ENCODE measurements at regions not wholly inside any gene's neighbourhood (a gene's known extent, or its start where the extent isn't known, plus 50 kb on each side); places are given as distances from the start of the nearest gene placed in this dataset.

DNA sequence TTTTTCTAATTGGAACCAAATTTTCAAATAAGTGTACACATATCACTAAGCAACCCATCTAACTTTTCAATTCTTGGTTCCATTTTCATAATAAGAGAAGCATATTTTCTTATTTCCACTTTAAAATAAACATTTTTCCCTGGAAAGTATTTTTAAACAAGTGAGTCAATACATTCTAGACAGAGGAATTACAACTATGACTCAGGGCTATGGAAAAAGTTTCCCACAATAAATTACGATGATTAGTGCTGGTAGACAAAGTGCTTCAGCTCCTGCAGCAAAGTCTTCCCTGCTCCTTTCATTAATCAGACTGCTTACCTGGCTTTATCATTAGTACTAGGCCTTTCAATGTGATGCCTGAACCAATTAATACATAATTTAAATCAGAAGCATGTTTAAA lies 322.5 kb downstream of the HACE1 start:
- Mint-ChIP-seq H3K27me3 (peaks cover 12% of the 10 kb centered on the region), H3K4me3 (no peak overlapping the region), H3K36me3 (ENCODE audit: low read depth) (no peaks in the 10 kb centered on the region), H3K4me1 (no peaks in the 10 kb centered on the region), H3K9me3 (no peaks in the 10 kb centered on the region), H3K27ac (no peak overlapping the region)
- DNase-seq: no peak
- intact Hi-C loops (cut with micrococcal nuclease): no loop called here

GRCh38 chr6:104532462-104532861 lies 327.3 kb downstream of the HACE1 start:
- DNase-seq: no peak
- Mint-ChIP-seq H3K4me3 (no peak overlapping the region), H3K9me3 (no peaks in the 10 kb centered on the region), H3K4me1 (no peaks in the 10 kb centered on the region), H3K36me3 (ENCODE audit: low read depth) (no peaks in the 10 kb centered on the region), H3K27ac (no peak overlapping the region), H3K27me3 (peaks cover 9% of the 10 kb centered on the region)
- intact Hi-C loops (cut with micrococcal nuclease): no loop called here

- intact Hi-C loops (cut with micrococcal nuclease): no loop called here
- H3K9me3 Mint-ChIP-seq: no peaks in the 10 kb centered on the region
- H3K36me3 Mint-ChIP-seq (ENCODE audit: low read depth): no peaks in the 10 kb centered on the region
- no peak overlapping the region for H3K27ac Mint-ChIP-seq
- H3K4me3 Mint-ChIP-seq: no peak overlapping the region
- no peaks in the 10 kb centered on the region for H3K4me1 Mint-ChIP-seq
- H3K27me3 Mint-ChIP-seq: peaks cover 11% of the 10 kb centered on the region
- DNase-seq: no peak
These were observed 328.1 kb downstream of the HACE1 start for GRCh38 chr6:104531646-104532045.

- Mint-ChIP-seq H3K9me3 (no peaks in the 10 kb centered on the region), H3K4me1 (peaks cover 5% of the 10 kb centered on the region), H3K27me3 (peaks cover 4% of the 10 kb centered on the region), H3K36me3 (ENCODE audit: low read depth) (no peaks in the 10 kb centered on the region), H3K4me3 (no peak overlapping the region), H3K27ac (no peak overlapping the region)
- intact Hi-C loops (cut with micrococcal nuclease): loop anchor here (5.0 kb wide), 1 partner anchor 244 kb away; no protein-coding TSS in a partner anchor
- no peak for DNase-seq
These were observed 331.8 kb downstream of the HACE1 start for GRCh38 chr6:104527761-104528415.

DNA sequence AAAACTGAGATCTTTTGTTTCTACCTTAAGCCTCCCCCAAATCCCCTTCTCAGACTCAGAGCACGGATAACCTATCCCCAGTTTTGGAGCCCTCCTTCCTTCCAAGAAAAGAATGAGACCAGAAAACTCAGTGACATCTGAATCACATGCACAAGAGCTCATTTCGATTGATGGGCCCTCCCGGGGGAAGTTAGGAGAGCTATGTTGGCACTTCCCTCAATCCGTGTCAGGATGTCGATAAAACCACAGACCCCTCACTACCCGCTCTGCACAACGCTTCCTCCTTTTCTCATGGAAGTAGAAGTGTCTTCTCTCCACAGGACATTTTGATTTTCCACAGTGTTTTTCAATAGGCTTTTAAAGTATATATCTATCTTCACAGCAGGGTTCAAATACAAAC lies 332.4 kb downstream of the HACE1 start:
- no peaks in the 10 kb centered on the region for H3K36me3 Mint-ChIP-seq (ENCODE audit: low read depth)
- no peak overlapping the region for H3K27ac Mint-ChIP-seq
- no peaks in the 10 kb centered on the region for H3K9me3 Mint-ChIP-seq
- peaks cover 4% of the 10 kb centered on the region for H3K27me3 Mint-ChIP-seq
- DNase-seq: no peak
- peaks cover 5% of the 10 kb centered on the region for H3K4me1 Mint-ChIP-seq
- intact Hi-C loops (cut with micrococcal nuclease): loop anchor here (5.0 kb wide), 1 partner anchor 245 kb away; no protein-coding TSS in a partner anchor
- H3K4me3 Mint-ChIP-seq: no peak overlapping the region

DNA sequence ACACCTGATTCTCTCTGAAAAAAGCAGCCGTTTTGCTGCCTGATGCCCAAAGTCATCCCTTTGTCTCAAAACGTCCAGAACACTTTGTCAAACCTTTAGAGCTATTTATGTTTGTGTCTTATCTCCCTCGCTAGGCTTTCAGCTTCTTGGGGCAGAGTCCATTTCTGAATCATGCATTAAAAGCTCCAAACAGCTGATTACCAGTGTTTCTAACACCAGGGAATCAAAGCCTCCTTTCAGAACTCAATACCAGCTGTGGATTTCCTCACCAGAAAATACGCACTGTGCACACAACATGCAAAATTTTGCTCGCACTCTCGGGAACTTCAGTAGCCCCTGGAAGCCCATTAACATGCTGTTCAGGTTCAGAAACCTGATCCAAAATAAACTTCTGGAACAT lies 333.3 kb downstream of the HACE1 start:
- peaks cover 5% of the 10 kb centered on the region for H3K4me1 Mint-ChIP-seq
- H3K36me3 Mint-ChIP-seq (ENCODE audit: low read depth): no peaks in the 10 kb centered on the region
- intact Hi-C loops (cut with micrococcal nuclease): loop anchor here (5.0 kb wide), 1 partner anchor 246 kb away; no protein-coding TSS in a partner anchor
- H3K4me3 Mint-ChIP-seq: no peak overlapping the region
- H3K27ac Mint-ChIP-seq: no peak overlapping the region
- no peaks in the 10 kb centered on the region for H3K9me3 Mint-ChIP-seq
- DNase-seq: no peak
- peaks cover 4% of the 10 kb centered on the region for H3K27me3 Mint-ChIP-seq

DNA sequence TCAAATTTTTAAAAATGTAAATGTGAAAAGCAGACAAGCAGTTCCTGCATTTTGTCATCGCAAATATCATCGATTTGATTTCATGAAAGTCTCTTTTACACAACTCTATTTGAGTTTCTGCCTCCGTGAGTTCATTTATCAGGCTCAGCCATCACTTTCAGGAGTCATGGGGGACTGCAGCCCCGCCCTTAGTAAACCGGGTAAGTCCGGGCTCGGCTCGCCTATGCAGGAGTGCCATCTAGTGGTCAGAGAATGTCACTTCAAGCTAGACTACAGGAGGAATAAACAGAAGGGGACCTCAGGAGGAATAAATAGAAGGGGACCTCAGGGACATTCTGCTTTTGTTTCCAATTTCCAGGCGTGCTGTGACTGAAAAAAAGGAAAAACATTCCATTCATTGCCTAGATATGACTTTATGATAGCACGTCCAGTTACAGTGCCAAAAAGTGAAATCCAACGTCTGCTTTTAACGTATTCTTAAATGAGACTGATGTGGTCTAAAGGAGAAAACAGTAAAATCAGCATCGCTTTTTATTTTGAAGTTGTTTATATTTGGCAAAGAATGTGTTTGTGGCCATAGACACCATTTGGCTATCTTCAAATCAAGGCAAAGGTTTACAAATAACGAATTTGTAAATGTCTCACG lies 333.9 kb downstream of the HACE1 start:
- H3K4me1 Mint-ChIP-seq: peaks cover 5% of the 10 kb centered on the region
- H3K27ac Mint-ChIP-seq: no peak overlapping the region
- DNase-seq: peak; percentile 90
- H3K9me3 Mint-ChIP-seq: no peaks in the 10 kb centered on the region
- intact Hi-C loops (cut with micrococcal nuclease): loop anchor here (2.0 to 5.0 kb wide), 2 partner anchors 201 to 247 kb away; no protein-coding TSS in a partner anchor
- no peaks in the 10 kb centered on the region for H3K36me3 Mint-ChIP-seq (ENCODE audit: low read depth)
- peaks cover 4% of the 10 kb centered on the region for H3K27me3 Mint-ChIP-seq
- peak overlapping the region; percentile 64 for H3K4me3 Mint-ChIP-seq

DNA sequence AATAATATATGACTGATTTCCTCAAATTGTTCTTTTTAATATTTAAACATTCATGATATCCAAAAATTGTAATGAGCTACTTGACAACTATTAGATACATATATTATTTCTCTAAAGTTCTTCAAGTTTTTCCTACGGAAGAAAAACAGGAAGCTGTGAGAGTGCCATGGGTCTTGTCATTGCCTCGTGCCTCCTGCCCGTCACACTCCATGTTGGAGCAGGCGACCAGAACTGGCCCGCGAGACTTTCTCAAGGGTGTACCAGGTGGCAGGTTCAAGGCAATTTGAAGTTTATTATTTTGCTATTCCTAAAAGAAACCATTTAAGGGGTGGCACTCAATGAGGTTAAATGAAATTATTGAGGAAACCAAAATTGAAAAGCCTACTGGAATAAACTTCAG lies 337.2 kb downstream of the HACE1 start:
- no peaks in the 10 kb centered on the region for H3K36me3 Mint-ChIP-seq (ENCODE audit: low read depth)

DNA sequence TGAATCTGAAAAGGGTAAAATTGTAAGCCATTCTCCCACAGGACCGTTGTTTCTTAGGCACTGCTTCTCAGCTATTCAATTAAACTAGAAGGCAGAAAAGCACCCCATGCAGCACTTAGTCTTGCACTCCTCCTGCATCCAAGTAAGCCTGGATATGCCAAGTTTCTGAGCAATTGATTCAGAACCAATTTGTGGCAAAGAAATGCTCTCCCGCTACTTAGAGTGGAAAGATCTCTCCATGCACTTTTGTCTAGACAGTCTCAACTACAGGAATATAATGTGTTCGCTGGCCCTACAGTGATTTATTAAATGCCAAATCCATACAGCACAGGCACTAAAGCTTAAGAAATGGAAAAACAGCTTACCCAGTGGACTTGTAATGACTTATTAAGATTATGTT lies 338.5 kb downstream of the HACE1 start:
- DNase-seq: no peak
- intact Hi-C loops (cut with micrococcal nuclease): no loop called here
- H3K4me3 Mint-ChIP-seq: no peak overlapping the region
- H3K27ac Mint-ChIP-seq: no peak overlapping the region
- peaks cover 5% of the 10 kb centered on the region for H3K4me1 Mint-ChIP-seq
- H3K36me3 Mint-ChIP-seq (ENCODE audit: low read depth): no peaks in the 10 kb centered on the region
- H3K27me3 Mint-ChIP-seq: peaks cover 3% of the 10 kb centered on the region
- no peaks in the 10 kb centered on the region for H3K9me3 Mint-ChIP-seq

More for the DNA sequence above, 337.2 kb downstream of the HACE1 start:
- intact Hi-C loops (cut with micrococcal nuclease): no loop called here
- no peak overlapping the region for H3K4me3 Mint-ChIP-seq
- no peak for DNase-seq
- H3K9me3 Mint-ChIP-seq: no peaks in the 10 kb centered on the region
- peaks cover 4% of the 10 kb centered on the region for H3K27me3 Mint-ChIP-seq
- H3K4me1 Mint-ChIP-seq: peaks cover 5% of the 10 kb centered on the region
- H3K27ac Mint-ChIP-seq: no peak overlapping the region

DNA sequence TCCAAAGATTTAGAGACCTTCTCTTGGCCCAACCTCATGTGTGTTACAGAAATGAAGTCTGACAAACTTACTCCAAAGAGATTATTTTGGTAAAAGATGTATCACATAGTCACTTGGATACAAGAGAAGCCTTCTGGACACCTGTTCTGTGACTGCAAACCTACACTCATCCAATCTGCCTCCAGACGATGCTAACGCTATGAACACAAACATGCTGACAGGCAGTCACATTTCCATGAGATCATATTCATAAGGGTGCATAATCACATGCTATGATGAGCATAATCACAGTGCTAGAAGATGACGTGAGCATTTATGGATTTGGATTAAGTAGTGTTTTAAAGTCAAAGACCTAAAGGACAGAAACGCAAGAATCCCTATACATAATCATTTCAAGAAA lies 340.2 kb downstream of the HACE1 start:
- intact Hi-C loops (cut with micrococcal nuclease): no loop called here
- no peak overlapping the region for H3K4me3 Mint-ChIP-seq
- no peak for DNase-seq
- H3K27ac Mint-ChIP-seq: no peak overlapping the region
- peaks cover 3% of the 10 kb centered on the region for H3K27me3 Mint-ChIP-seq
- H3K4me1 Mint-ChIP-seq: no peaks in the 10 kb centered on the region
- H3K36me3 Mint-ChIP-seq (ENCODE audit: low read depth): no peaks in the 10 kb centered on the region
- H3K9me3 Mint-ChIP-seq: no peaks in the 10 kb centered on the region

DNA sequence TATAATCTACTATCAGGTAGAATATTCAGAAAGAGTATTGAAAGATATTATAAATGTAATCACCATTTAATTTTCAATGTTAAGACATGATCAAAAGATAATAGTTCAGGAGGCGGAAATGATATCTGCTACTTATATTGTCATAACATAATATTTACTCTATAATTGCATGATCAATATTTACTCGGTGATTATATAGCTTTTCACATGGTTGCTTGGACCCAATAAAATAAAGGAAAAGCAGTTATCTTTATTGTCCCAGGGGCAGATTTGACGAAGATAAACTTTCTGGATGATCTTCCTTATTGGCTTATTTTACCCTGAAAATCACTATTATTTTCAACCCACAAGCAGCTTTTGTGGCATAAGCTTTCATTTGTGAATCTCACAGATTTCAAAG lies 350.4 kb downstream of the HACE1 start:
- no peak overlapping the region for H3K4me3 Mint-ChIP-seq
- no peak for DNase-seq
- no peaks in the 10 kb centered on the region for H3K9me3 Mint-ChIP-seq
- intact Hi-C loops (cut with micrococcal nuclease): no loop called here
- no peaks in the 10 kb centered on the region for H3K36me3 Mint-ChIP-seq (ENCODE audit: low read depth)
- no peaks in the 10 kb centered on the region for H3K4me1 Mint-ChIP-seq
- no peak overlapping the region for H3K27ac Mint-ChIP-seq
- peaks cover 1% of the 10 kb centered on the region for H3K27me3 Mint-ChIP-seq

DNA sequence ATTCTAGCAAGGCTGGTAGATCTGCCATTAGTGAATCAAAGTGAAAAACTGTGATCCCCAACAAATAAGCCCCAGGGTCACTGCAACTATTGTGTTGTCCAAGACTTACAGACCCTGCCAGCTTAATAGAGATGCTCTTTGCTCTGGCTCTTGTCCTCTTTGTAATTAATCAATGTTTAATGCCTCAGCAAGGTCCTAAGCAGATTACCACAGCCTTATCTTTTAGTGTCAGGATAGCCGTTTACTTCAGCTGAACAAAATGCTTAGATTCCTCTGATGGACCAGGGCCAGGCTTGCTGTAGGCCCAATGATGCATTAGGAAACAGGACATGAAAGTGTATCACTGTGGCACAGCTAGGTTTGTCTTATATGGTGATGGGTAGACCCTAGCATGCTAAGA lies 353.3 kb downstream of the HACE1 start:
- H3K9me3 Mint-ChIP-seq: no peaks in the 10 kb centered on the region
- H3K36me3 Mint-ChIP-seq (ENCODE audit: low read depth): no peaks in the 10 kb centered on the region
- H3K27ac Mint-ChIP-seq: no peak overlapping the region
- no peaks in the 10 kb centered on the region for H3K27me3 Mint-ChIP-seq
- H3K4me3 Mint-ChIP-seq: no peak overlapping the region
- no peaks in the 10 kb centered on the region for H3K4me1 Mint-ChIP-seq
- no peak for DNase-seq
- intact Hi-C loops (cut with micrococcal nuclease): no loop called here

GRCh38 chr6:104505838-104506237 lies 353.9 kb downstream of the HACE1 start:
- no peaks in the 10 kb centered on the region for H3K27me3 Mint-ChIP-seq
- intact Hi-C loops (cut with micrococcal nuclease): no loop called here
- no peak overlapping the region for H3K27ac Mint-ChIP-seq
- no peaks in the 10 kb centered on the region for H3K4me1 Mint-ChIP-seq
- no peak overlapping the region for H3K4me3 Mint-ChIP-seq
- DNase-seq: no peak
- H3K9me3 Mint-ChIP-seq: no peaks in the 10 kb centered on the region
- H3K36me3 Mint-ChIP-seq (ENCODE audit: low read depth): no peaks in the 10 kb centered on the region

DNA sequence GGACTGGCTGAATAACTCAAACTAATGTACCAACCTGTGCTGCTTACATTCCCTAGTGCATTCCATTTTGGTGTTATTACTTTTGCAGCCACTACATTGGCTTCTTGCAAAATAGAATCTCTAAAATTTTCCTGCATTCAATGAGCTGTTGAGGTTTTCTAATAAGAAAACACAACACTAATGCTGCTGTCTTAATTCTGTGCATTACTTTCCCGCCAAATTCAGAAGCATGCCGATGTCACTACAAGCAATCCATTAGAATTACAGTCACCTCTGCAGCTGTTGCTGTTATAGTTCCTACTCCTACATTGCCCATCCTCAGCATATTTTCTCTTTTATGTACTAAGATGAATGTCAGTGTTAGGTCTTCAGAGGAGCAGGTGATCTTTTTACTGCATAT lies 359.5 kb downstream of the HACE1 start:
- no peaks in the 10 kb centered on the region for H3K27me3 Mint-ChIP-seq
- no peaks in the 10 kb centered on the region for H3K9me3 Mint-ChIP-seq
- no peak for DNase-seq
- no peaks in the 10 kb centered on the region for H3K4me1 Mint-ChIP-seq
- H3K36me3 Mint-ChIP-seq (ENCODE audit: low read depth): no peaks in the 10 kb centered on the region
- no peak overlapping the region for H3K27ac Mint-ChIP-seq
- intact Hi-C loops (cut with micrococcal nuclease): no loop called here
- H3K4me3 Mint-ChIP-seq: no peak overlapping the region

- Mint-ChIP-seq H3K9me3 (no peaks in the 10 kb centered on the region), H3K4me3 (no peak overlapping the region), H3K36me3 (ENCODE audit: low read depth) (no peaks in the 10 kb centered on the region), H3K27ac (no peak overlapping the region), H3K4me1 (no peaks in the 10 kb centered on the region), H3K27me3 (no peaks in the 10 kb centered on the region)
- DNase-seq: no peak
- intact Hi-C loops (cut with micrococcal nuclease): no loop called here
These were observed 373.7 kb downstream of the HACE1 start for GRCh38 chr6:104486035-104486434.
